Nephron (organoid): ENCODE measurements at regions not wholly inside any gene's neighbourhood (a gene's known extent, or its start where the extent isn't known, plus 50 kb on each side); places are given as distances from the start of the nearest gene placed in this dataset.

Experiments used
- H3K27ac Mint-ChIP-seq, 3 experiments: 2 replicates each; pipeline ENCODE4 v1.8.0; 2020; ENCODE audit warnings: mixed read lengths in 3 of 3, mild to moderate bottlenecking in 2 of 3, moderate library complexity in 1 of 3
- H3K27me3 Mint-ChIP-seq: 2 replicates; pipeline ENCODE4 v1.8.0; 2021; ENCODE audit warnings: low read depth, mild to moderate bottlenecking, moderate library complexity, mixed read lengths
- H3K36me3 Mint-ChIP-seq: 2 replicates; pipeline ENCODE4 v1.8.0; 2020; ENCODE audit warnings: low read depth, mixed read lengths
- H3K4me1 Mint-ChIP-seq: 2 replicates; pipeline ENCODE4 v1.8.0; 2020; ENCODE audit warnings: mixed read lengths
- H3K4me3 Mint-ChIP-seq, 3 experiments: 2 replicates each; pipeline ENCODE4 v1.8.0; 2020; ENCODE audit warnings: mild to moderate bottlenecking in 3 of 3, mixed read lengths in 3 of 3, moderate library complexity in 2 of 3
- H3K9me3 Mint-ChIP-seq: 2 replicates; pipeline ENCODE4 v1.8.0; 2020; ENCODE audit warnings: mixed read lengths
- TF ChIP-seq, protein P1 (sequence below), 3 experiments: fragments of 200-600 bp; sonication (generic); IDR thresholded peaks; one replicate each; pipeline ENCODE4 v1.5.0; 2021; ENCODE audit warnings: antibody characterized with exemption in 3 of 3; ENCODE audit not compliant: unreplicated experiment in 3 of 3

GRCh38 chr10:21175797-21176196 lies 278.7 kb upstream of the NEBL start:
- TF ChIP-seq, protein P1, sequence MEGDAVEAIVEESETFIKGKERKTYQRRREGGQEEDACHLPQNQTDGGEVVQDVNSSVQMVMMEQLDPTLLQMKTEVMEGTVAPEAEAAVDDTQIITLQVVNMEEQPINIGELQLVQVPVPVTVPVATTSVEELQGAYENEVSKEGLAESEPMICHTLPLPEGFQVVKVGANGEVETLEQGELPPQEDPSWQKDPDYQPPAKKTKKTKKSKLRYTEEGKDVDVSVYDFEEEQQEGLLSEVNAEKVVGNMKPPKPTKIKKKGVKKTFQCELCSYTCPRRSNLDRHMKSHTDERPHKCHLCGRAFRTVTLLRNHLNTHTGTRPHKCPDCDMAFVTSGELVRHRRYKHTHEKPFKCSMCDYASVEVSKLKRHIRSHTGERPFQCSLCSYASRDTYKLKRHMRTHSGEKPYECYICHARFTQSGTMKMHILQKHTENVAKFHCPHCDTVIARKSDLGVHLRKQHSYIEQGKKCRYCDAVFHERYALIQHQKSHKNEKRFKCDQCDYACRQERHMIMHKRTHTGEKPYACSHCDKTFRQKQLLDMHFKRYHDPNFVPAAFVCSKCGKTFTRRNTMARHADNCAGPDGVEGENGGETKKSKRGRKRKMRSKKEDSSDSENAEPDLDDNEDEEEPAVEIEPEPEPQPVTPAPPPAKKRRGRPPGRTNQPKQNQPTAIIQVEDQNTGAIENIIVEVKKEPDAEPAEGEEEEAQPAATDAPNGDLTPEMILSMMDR (IDR thresholded peaks at IDR 0.05; ENCODE audit: unreplicated experiment in 3 of 3): no peak
- peaks cover 57% of the 10 kb centered on the region for H3K27me3 Mint-ChIP-seq
- H3K4me3 Mint-ChIP-seq: peak overlapping the region; percentile 90 to 92 (median 91)
- peaks cover 11% of the 10 kb centered on the region for H3K36me3 Mint-ChIP-seq
- peaks cover 15% of the 10 kb centered on the region for H3K9me3 Mint-ChIP-seq
- peak overlapping the region in 1 of 3 experiments; percentile 94 for H3K27ac Mint-ChIP-seq
- H3K4me1 Mint-ChIP-seq: peaks cover 11% of the 10 kb centered on the region

DNA sequence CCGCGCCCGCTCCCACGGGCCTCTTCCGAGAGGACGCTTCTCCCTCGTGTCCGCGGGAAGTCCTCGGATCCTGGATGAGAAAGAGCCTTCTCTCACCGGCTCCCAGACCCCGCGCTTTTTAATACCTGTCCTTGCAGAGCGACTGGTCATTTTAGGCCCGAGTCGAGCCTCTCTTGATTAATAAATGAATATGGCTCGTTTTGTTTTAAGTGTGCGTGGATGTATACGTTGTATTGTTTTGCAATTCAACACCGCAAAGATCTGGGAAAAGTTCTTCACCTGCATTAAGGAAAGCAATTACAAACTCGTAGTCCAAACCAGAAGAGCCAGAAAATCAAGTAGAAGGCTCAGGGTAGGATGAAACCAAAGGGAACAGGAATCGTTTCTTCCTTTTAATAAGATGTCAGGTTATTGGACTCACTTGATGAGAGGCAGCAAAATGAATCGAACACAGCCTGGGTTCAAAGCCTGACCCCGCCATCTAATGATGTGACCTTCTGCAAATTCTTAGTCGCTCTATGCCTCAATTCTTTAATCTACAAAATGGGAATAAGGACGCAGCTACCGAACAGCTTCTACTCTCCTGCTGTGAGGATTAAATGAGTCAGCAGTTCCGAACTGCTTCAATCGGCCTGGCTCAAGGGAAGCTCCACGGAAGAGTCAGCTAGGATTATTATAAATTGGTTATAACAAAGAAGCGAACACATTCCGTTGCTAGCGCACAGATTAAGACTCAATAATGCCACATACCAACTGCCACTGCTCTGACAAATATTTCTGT lies 277.8 kb upstream of the NEBL start:
- H3K36me3 Mint-ChIP-seq: peaks cover 9% of the 10 kb centered on the region
- TF ChIP-seq, protein P1 (IDR thresholded peaks at IDR 0.05; ENCODE audit: unreplicated experiment in 3 of 3): no peak
- peaks cover 17% of the 10 kb centered on the region for H3K4me1 Mint-ChIP-seq
- H3K9me3 Mint-ChIP-seq: peaks cover 8% of the 10 kb centered on the region
- peak overlapping the region; percentile 90 to 92 (median 91) for H3K4me3 Mint-ChIP-seq
- H3K27me3 Mint-ChIP-seq: peaks cover 63% of the 10 kb centered on the region
- peak overlapping the region; percentile 76 to 94 (median 92) for H3K27ac Mint-ChIP-seq

DNA sequence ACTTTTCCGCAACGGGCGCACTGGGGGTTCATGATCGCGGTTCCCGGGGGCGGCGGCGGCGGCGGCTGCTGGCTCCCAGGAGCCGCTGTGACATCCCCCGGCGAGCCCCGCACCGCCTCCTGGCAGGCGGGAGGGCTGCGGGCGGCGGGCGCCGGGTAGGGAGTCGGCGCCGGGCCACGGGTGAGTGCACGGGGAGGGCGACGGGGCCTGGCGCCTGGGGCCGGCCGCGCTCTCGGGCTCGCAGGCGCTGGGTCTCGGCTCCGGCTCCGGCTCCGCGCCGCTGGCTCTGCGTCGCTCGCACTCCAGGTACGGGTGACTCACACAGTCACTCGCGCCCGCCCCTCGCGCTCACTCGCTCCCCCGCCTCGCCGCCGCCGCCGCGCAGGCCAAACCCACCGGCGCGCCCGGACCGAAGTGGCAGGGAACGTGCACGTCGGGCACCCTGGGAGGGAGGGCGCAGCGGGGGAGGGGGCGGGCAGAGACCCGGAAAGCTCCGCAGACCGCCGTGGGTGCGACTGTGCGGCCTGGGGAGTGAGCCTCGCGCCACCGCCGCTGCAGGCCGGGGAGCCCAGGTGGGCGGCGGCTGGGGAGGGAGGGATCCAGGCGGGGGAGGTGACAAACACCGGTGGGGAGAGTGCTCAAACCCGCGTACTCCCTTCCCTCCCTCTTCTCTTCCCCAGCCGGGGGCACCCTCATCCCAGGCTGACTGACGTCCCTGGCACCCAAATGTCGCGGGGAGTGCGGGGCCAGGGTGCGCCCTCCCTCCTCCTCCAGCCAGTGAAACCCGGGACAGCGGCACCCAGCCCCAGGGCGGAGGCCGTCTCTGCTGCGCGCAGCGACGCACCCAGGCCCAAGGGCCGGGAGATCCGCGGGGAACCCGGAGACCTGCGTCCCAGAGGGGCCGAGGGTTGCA lies 276.9 kb upstream of the NEBL start:
- Mint-ChIP-seq H3K4me3 (peak overlapping the region; percentile 91 to 92 (median 92)), H3K36me3 (peaks cover 10% of the 10 kb centered on the region), H3K27me3 (peaks cover 63% of the 10 kb centered on the region), H3K27ac (peak overlapping the region; percentile 76 to 94 (median 92)), H3K4me1 (peaks cover 17% of the 10 kb centered on the region), H3K9me3 (peaks cover 3% of the 10 kb centered on the region)
- TF ChIP-seq, protein P1 (IDR thresholded peaks at IDR 0.05; ENCODE audit: unreplicated experiment in 3 of 3): no peak

DNA sequence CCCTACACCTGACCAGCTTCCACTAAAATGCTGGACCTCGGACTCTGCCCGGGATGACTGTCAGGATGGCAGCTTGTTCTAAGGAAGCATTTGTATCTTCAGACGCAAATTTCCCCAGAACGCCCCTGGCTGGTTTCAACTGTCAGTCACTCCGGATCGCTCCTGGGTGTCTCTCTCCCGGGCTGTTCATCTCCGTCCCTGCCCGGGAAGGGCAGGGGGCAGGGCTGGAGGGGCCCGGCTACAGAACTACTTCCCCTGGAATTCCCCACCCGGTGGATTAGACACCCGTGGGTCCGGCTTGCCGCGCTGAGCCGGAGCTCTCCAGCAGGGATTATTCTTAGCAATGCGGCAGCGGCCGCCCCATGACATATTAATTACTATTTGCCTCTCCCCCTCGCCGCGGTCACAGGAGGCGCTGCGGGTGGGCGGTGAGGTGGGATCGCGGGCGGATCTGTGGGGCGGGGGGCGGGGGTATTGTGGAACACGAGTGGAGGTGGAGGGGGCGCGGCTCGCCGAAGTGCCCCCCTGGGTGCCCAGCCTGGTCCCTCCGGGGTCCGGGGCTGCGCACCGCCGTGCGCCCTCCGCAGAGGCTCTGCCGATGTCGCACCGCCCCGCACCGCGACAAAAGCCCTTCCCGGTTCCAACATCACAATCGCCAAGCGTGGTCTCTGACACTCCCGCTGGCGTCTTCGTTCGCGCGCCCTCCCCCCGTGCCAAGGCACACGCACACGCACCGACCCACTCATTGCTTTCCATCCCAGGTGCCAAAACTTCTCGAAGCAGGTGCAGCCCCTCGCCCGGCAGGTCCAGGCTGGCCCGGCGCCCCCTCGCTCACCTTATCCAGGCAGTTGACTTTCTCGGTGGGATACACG lies 276.1 kb upstream of the NEBL start:
- peaks cover 17% of the 10 kb centered on the region for H3K4me1 Mint-ChIP-seq
- H3K36me3 Mint-ChIP-seq: peaks cover 10% of the 10 kb centered on the region
- H3K9me3 Mint-ChIP-seq: peaks cover 3% of the 10 kb centered on the region
- H3K27me3 Mint-ChIP-seq: peaks cover 63% of the 10 kb centered on the region
- TF ChIP-seq, protein P1 (IDR thresholded peaks at IDR 0.05; ENCODE audit: unreplicated experiment in 3 of 3): no peak
- peak overlapping the region in 2 of 3 experiments; percentile 44 to 84 for H3K27ac Mint-ChIP-seq
- H3K4me3 Mint-ChIP-seq: peak overlapping the region; percentile 88 to 92 (median 90)

- Mint-ChIP-seq H3K36me3 (peaks cover 10% of the 10 kb centered on the region), H3K9me3 (peaks cover 3% of the 10 kb centered on the region), H3K27me3 (peaks cover 63% of the 10 kb centered on the region), H3K4me3 (peak overlapping the region; percentile 78 to 92 (median 80)), H3K27ac (peak overlapping the region in 2 of 3 experiments; percentile 17 to 84), H3K4me1 (peaks cover 17% of the 10 kb centered on the region)
- TF ChIP-seq, protein P1 (IDR thresholded peaks at IDR 0.05; ENCODE audit: unreplicated experiment in 3 of 3): no peak
Observed at GRCh38 chr10:21172542-21172929, 275.4 kb upstream of the NEBL start.
